ENCODE measurements at regions not wholly inside any gene's neighbourhood (a gene's known extent, or its start where the extent isn't known, plus 50 kb on each side); places are given as distances from the start of the nearest gene placed in this dataset.

- no peak for DNase-seq (ENCODE audit: low read depth in 2 of 2)
- TF ChIP-seq, protein P1, sequence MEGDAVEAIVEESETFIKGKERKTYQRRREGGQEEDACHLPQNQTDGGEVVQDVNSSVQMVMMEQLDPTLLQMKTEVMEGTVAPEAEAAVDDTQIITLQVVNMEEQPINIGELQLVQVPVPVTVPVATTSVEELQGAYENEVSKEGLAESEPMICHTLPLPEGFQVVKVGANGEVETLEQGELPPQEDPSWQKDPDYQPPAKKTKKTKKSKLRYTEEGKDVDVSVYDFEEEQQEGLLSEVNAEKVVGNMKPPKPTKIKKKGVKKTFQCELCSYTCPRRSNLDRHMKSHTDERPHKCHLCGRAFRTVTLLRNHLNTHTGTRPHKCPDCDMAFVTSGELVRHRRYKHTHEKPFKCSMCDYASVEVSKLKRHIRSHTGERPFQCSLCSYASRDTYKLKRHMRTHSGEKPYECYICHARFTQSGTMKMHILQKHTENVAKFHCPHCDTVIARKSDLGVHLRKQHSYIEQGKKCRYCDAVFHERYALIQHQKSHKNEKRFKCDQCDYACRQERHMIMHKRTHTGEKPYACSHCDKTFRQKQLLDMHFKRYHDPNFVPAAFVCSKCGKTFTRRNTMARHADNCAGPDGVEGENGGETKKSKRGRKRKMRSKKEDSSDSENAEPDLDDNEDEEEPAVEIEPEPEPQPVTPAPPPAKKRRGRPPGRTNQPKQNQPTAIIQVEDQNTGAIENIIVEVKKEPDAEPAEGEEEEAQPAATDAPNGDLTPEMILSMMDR (IDR thresholded peaks at IDR 0.05; ENCODE audit: low read depth, low read length): no peak
- H3K4me3 ChIP-seq (replicated peaks in 1 of 2; ENCODE audit: low read depth in 2 of 2, low read length in 2 of 2): no peak overlapping the region
Observed at GRCh38 chr13:21944610-21945009, 273.7 kb downstream of the FGF9 start.

DNA sequence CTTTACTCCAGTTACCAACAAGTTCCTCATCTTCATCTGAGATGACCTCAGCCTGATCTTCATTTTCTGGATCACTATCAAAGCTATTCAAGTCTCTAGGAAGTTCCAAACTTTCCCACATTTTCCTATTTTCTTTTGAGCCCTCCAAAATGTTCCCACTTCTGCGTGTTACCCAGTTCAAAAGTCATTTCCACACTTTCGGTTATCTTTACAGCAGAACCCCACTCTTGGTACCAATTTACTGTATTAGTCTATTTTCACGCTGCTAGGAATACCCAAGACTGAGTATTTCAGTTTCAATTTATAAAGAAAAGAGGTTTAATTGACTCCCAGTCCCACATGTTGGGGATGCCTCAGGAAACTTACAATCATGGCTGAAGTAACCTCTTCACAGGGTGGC lies 274.3 kb downstream of the FGF9 start:
- DNase-seq (ENCODE audit: low read depth in 2 of 2): no peak
- H3K4me3 ChIP-seq (replicated peaks in 1 of 2; ENCODE audit: low read depth in 2 of 2, low read length in 2 of 2): no peak overlapping the region
- TF ChIP-seq, protein P1 (IDR thresholded peaks at IDR 0.05; ENCODE audit: low read depth, low read length): no peak

DNA sequence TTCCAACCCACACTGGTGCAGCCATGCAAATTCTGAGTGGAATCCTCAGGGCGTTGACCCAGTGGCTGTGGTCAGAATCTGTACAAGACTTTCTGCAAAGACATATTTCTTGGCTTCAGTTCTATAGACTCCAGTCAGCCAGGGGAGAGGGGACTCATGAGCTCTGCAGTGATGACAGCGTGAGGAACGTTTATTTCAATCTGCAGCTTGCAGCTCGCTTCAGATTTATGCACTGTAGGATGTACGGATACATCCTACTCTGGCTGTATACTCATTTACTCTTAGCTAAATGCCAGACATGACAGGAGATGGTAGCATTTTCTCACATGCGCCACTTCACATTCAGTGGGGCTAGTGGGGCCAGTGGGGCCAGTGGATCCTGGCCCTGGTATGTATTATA lies 276.1 kb downstream of the FGF9 start:
- no peak overlapping the region for H3K4me3 ChIP-seq (replicated peaks in 1 of 2; ENCODE audit: low read depth in 2 of 2, low read length in 2 of 2)
- DNase-seq (ENCODE audit: low read depth in 2 of 2): no peak
- TF ChIP-seq, protein P1 (IDR thresholded peaks at IDR 0.05; ENCODE audit: low read depth, low read length): no peak

GRCh38 chr13:21948769-21949474 lies 278.0 kb downstream of the FGF9 start:
- H3K4me3 ChIP-seq (replicated peaks in 1 of 2; ENCODE audit: low read depth in 2 of 2, low read length in 2 of 2): no peak overlapping the region
- no peak for DNase-seq (ENCODE audit: low read depth in 2 of 2)

DNA sequence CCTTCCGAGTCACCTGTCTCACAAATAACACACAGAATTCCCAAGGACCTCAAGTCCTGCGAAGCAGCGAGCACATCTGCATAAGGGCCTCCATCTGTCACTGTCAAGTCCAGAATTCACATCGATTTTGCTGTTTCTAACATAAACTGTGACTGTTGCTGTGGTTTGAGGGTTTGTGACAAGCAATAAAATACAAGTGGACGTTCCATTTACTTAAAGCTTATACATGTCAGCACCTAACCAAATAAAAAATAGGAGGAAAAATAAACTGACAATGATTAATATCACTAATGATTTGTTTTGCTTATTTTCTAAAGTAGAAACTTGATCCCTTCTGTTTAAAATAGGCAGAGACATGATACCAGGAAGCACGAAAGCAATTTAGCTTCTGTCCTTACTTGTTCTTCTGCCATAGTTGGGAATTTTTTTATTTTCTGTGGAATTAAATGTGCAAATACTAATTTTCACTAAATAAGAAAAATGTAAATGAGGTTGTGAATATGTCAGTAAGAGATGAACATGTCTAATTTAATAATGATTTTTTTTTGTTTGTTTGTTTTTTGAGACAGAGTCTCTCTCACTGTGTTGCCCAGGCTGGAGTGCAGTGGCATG lies 279.1 kb downstream of the FGF9 start:
- TF ChIP-seq, protein P1 (IDR thresholded peaks at IDR 0.05; ENCODE audit: low read depth, low read length): no peak
- no peak overlapping the region for H3K4me3 ChIP-seq (replicated peaks in 1 of 2; ENCODE audit: low read depth in 2 of 2, low read length in 2 of 2)
- no peak for DNase-seq (ENCODE audit: low read depth in 2 of 2)

More at GRCh38 chr13:21948769-21949474, 278.0 kb downstream of the FGF9 start:
- TF ChIP-seq, protein P1 (IDR thresholded peaks at IDR 0.05; ENCODE audit: low read depth, low read length): no peak

- no peak for DNase-seq (ENCODE audit: low read depth in 2 of 2)
- no peak overlapping the region for H3K4me3 ChIP-seq (replicated peaks in 1 of 2; ENCODE audit: low read depth in 2 of 2, low read length in 2 of 2)
- TF ChIP-seq, protein P1 (IDR thresholded peaks at IDR 0.05; ENCODE audit: low read depth, low read length): no peak
Observed at GRCh38 chr13:21956666-21957065, 285.8 kb downstream of the FGF9 start.
